ENCODE measurements at regions not wholly inside any gene's neighbourhood (a gene's known extent, or its start where the extent isn't known, plus 50 kb on each side); places are given as distances from the start of the nearest gene placed in this dataset.
"Not testable (repeated sequence)": the region's sequence is repeated elsewhere in the genome, so short reads cannot be mapped to it uniquely, and the experiment has no call there.

DNA sequence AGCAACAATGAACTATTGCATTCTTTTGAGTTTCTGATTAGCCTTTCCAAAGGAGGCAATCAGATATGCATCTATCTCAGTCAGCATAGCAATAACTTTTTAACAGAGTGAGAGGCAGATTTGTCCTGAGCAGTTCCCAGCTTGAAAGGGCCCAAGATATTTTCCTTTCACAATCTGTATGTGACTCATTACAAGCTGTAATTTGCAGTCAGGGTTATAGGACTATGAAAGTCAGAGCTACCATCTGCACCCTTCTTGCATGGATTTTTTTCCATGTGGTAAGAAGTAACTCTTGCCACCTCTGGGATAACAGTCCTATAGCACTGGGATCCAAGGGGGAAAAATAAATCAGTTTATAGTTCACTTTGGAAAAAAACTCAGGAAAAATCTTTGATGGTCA is 318.2 kb upstream of the RGS17 start:
- CTCF ChIA-PET (ENCODE audit: partially characterized antibody), result no interaction called here
- no peak for TF ChIP-seq GABPA (IDR thresholded peaks at IDR 0.05; ENCODE audit: borderline replicate concordance, insufficient read depth, low read length)
- TF ChIP-seq, protein P1, sequence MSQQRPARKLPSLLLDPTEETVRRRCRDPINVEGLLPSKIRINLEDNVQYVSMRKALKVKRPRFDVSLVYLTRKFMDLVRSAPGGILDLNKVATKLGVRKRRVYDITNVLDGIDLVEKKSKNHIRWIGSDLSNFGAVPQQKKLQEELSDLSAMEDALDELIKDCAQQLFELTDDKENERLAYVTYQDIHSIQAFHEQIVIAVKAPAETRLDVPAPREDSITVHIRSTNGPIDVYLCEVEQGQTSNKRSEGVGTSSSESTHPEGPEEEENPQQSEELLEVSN (IDR thresholded peaks at IDR 0.05), result no peak
- FAIRE-seq, result no peak

DNA sequence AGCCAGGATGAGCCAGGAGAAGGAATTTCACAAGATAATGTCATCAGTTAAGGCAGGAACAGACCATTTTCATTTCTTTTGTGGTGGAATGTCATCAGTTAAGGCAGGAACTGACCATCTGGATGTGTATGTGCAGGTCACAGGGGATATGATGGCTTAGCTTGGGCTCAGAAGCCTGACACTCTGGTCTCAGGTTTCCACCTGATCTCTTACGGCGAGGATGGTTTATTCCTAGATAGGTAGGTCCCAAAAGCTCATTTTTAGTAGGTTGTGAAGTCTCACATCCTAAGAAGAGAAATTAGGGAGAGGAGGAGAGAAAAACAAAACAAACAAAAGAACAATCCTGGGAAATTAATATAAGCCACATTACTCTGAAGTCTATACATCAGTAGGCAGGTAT is 311.7 kb upstream of the RGS17 start:
- H2BK15ac ChIP-seq (ENCODE audit: low read length); CTCF ChIA-PET (ENCODE audit: partially characterized antibody); H2AK5ac ChIP-seq (ENCODE audit: low read depth, low read length); H3K9ac ChIP-seq (replicated peaks in 1 of 4; ENCODE audit: extremely low read depth in 1 of 4, low read depth in 3 of 4, low read length in 3 of 4); H2BK20ac ChIP-seq (ENCODE audit: low read length); POLR2A ChIA-PET (ENCODE audit: partially characterized antibody); H3K18ac ChIP-seq (ENCODE audit: extremely low read depth, low read length); H3K14ac ChIP-seq (ENCODE audit: insufficient read length); FAIRE-seq; H3K56ac ChIP-seq (replicated peaks; ENCODE audit: insufficient read length, low read depth, low read length); H3K27me3 ChIP-seq (replicated peaks in 1 of 4; ENCODE audit: control insufficient read depth in 3 of 4, extremely low read depth in 1 of 4, insufficient read depth in 3 of 4, low read length in 3 of 4); H3K36me3 ChIP-seq (ENCODE audit: control insufficient read depth in 2 of 4, insufficient read depth in 4 of 4, low read length in 3 of 4); H3K4me1 ChIP-seq (replicated peaks in 1 of 4; ENCODE audit: control insufficient read depth in 3 of 4, insufficient read depth in 4 of 4, low read length in 3 of 4); H2BK12ac ChIP-seq (ENCODE audit: low read depth, low read length); H3K4me3 ChIP-seq (ENCODE audit: extremely low read depth in 1 of 4, insufficient read depth in 2 of 4, low read depth in 3 of 4, low read length in 4 of 4); H3K79me1 ChIP-seq (ENCODE audit: low read depth, low read length); H3K23me2 ChIP-seq (ENCODE audit: low read depth, low read length); H4K91ac ChIP-seq (replicated peaks; ENCODE audit: insufficient read length, low read length); H4K20me1 ChIP-seq (replicated peaks in 1 of 2; ENCODE audit: control insufficient read depth in 1 of 2, insufficient read depth in 2 of 2, low read length in 2 of 2); H3K9me3 ChIP-seq (ENCODE audit: insufficient read depth in 2 of 2, low read depth in 1 of 2, low read length in 1 of 2); H4K5ac ChIP-seq (ENCODE audit: insufficient read length, low read depth, low read length); H2BK5ac ChIP-seq (ENCODE audit: low read depth, low read length); H4K8ac ChIP-seq (ENCODE audit: extremely low read depth, insufficient read depth, low read length); H3K79me2 ChIP-seq (ENCODE audit: control insufficient read depth in 1 of 2, insufficient read depth in 2 of 2, low read length in 2 of 2); H3K23ac ChIP-seq (ENCODE audit: insufficient read length); H2AFZ ChIP-seq (ENCODE audit: low read length); H2BK120ac ChIP-seq (replicated peaks; ENCODE audit: low read depth, low read length); H3K27ac ChIP-seq (ENCODE audit: low read depth, low read length); DNase-seq (ENCODE audit: low read depth in 1 of 2, low spot score in 2 of 2); H3K4ac ChIP-seq (replicated peaks; ENCODE audit: insufficient read length, low read depth, low read length): not testable (repeated sequence)
- WGBS, 2 experiments (ENCODE audit: extremely low coverage in 1 of 2, insufficient coverage in 1 of 2, insufficient read length in 1 of 2, insufficient replicate concordance in 2 of 2, low coverage in 1 of 2, low lambda C conversion rate in 2 of 2, missing lambda C conversion rate in 1 of 2), result 61% methylated on average over 2 of the region's 2 CpGs; no CpG with 5 or more reads in 1 of the 2 experiments
- H3K4me2 ChIP-seq (ENCODE audit: insufficient read depth in 1 of 2, low read depth in 2 of 2, low read length in 2 of 2), result peak overlapping the region in 1 of 2 experiments; percentile 48; a peak in 1 of 4 replicates

More for the DNA sequence above, 318.2 kb upstream of the RGS17 start:
- no peak overlapping the region for H3K23ac ChIP-seq (ENCODE audit: insufficient read length)
- POLR2A ChIA-PET (ENCODE audit: partially characterized antibody), result no interaction called here
- no peaks in the 10 kb centered on the region; a peak in 1 of 7 replicates for H3K4me1 ChIP-seq (replicated peaks in 1 of 4; ENCODE audit: control insufficient read depth in 3 of 4, insufficient read depth in 4 of 4, low read length in 3 of 4)
- H3K27me3 ChIP-seq (replicated peaks in 1 of 4; ENCODE audit: control insufficient read depth in 3 of 4, extremely low read depth in 1 of 4, insufficient read depth in 3 of 4, low read length in 3 of 4), result no peaks in the 10 kb centered on the region
- H3K4ac ChIP-seq (replicated peaks; ENCODE audit: insufficient read length, low read depth, low read length), result no peak overlapping the region
- H2AFZ ChIP-seq (ENCODE audit: low read length), result peak overlapping the region; percentile 76; the same call in 1 of the 2 replicates
- no peak for DNase-seq (ENCODE audit: low read depth in 1 of 2, low spot score in 2 of 2)
- H2BK5ac ChIP-seq (ENCODE audit: low read depth, low read length), result no peak overlapping the region
- H2BK12ac ChIP-seq (ENCODE audit: low read depth, low read length), result no peak overlapping the region
- H3K23me2 ChIP-seq (ENCODE audit: low read depth, low read length), result no peaks in the 10 kb centered on the region
- H2BK120ac ChIP-seq (replicated peaks; ENCODE audit: low read depth, low read length), result no peak overlapping the region
- no peak overlapping the region for H2BK20ac ChIP-seq (ENCODE audit: low read length)
- no peak overlapping the region for H4K5ac ChIP-seq (ENCODE audit: insufficient read length, low read depth, low read length)
- H4K8ac ChIP-seq (ENCODE audit: extremely low read depth, insufficient read depth, low read length), result no peak overlapping the region
- H4K20me1 ChIP-seq (replicated peaks in 1 of 2; ENCODE audit: control insufficient read depth in 1 of 2, insufficient read depth in 2 of 2, low read length in 2 of 2), result no peaks in the 10 kb centered on the region
- no peak overlapping the region for H3K56ac ChIP-seq (replicated peaks; ENCODE audit: insufficient read length, low read depth, low read length)
- no peak overlapping the region for H2AK5ac ChIP-seq (ENCODE audit: low read depth, low read length)
- peaks cover 3 to 5% of the 10 kb centered on the region in 2 experiments; a peak in 2 of 4 replicates for H3K9me3 ChIP-seq (ENCODE audit: insufficient read depth in 2 of 2, low read depth in 1 of 2, low read length in 1 of 2)
- no peak overlapping the region for H3K14ac ChIP-seq (ENCODE audit: insufficient read length)
- H3K4me3 ChIP-seq (ENCODE audit: extremely low read depth in 1 of 4, insufficient read depth in 2 of 4, low read depth in 3 of 4, low read length in 4 of 4), result no peak overlapping the region
- H4K91ac ChIP-seq (replicated peaks; ENCODE audit: insufficient read length, low read length), result no peak overlapping the region
- no peak overlapping the region for H3K4me2 ChIP-seq (ENCODE audit: insufficient read depth in 1 of 2, low read depth in 2 of 2, low read length in 2 of 2)
- no peak overlapping the region for H3K9ac ChIP-seq (replicated peaks in 1 of 4; ENCODE audit: extremely low read depth in 1 of 4, low read depth in 3 of 4, low read length in 3 of 4)
- H3K27ac ChIP-seq (ENCODE audit: low read depth, low read length), result no peak overlapping the region
- H3K18ac ChIP-seq (ENCODE audit: extremely low read depth, low read length), result no peak overlapping the region
- H3K79me1 ChIP-seq (ENCODE audit: low read depth, low read length), result no peaks in the 10 kb centered on the region
- no peak overlapping the region for H2BK15ac ChIP-seq (ENCODE audit: low read length)
- H3K79me2 ChIP-seq (ENCODE audit: control insufficient read depth in 1 of 2, insufficient read depth in 2 of 2, low read length in 2 of 2), result no peaks in the 10 kb centered on the region
- H3K36me3 ChIP-seq (ENCODE audit: control insufficient read depth in 2 of 4, insufficient read depth in 4 of 4, low read length in 3 of 4), result peaks cover 0 to 6% (median 0%) of the 10 kb centered on the region in 4 experiments; a peak in 1 of 8 replicates
